LNCAP (cell line): ENCODE measurements at regions not wholly inside any gene's neighbourhood (a gene's known extent, or its start where the extent isn't known, plus 50 kb on each side); places are given as distances from the start of the nearest gene placed in this dataset.

Source experiments
- TF ChIP-seq, protein P1 (sequence below): fragments of 450-650 bp; IDR thresholded peaks from 2 replicates; pipeline ENCODE4 v1.5.1; 2017; ENCODE audit warnings: mild to moderate bottlenecking

DNA sequence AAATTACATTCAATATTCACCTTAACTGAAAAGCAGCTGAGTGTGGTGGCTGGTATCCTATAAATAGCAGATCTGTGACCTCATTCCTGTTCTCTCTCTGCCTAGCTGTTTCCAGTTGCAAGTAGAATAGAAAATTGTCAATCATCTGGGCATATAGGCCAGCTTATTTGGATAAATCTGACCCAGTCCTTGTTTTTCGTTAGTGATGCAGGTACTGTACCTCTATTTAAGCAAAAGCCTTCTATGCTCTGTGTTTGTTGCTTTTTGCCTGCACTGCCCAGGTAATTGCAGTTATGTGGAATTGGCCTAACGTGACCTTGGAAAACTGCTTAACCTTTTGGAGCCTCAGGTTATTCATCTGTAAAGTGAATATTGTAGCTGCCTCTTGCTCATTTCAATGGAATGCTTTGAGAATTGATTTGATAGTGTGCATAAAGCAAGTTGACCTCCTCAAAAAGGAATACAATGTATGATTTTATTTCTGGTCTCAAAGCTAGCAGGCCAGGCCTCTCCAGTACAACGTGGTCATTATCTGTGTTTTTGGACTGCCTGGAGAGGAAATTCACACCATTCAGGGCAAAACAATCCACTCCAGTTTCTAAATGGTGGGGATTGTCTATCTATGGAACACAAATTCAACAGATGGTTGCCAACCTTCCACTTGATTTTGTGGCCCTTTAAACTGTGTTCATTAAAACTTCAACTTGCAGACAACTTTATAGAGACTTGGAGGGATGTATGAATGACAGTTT, 508.7 kb upstream of the CITED2 start:
- TF ChIP-seq, protein P1, sequence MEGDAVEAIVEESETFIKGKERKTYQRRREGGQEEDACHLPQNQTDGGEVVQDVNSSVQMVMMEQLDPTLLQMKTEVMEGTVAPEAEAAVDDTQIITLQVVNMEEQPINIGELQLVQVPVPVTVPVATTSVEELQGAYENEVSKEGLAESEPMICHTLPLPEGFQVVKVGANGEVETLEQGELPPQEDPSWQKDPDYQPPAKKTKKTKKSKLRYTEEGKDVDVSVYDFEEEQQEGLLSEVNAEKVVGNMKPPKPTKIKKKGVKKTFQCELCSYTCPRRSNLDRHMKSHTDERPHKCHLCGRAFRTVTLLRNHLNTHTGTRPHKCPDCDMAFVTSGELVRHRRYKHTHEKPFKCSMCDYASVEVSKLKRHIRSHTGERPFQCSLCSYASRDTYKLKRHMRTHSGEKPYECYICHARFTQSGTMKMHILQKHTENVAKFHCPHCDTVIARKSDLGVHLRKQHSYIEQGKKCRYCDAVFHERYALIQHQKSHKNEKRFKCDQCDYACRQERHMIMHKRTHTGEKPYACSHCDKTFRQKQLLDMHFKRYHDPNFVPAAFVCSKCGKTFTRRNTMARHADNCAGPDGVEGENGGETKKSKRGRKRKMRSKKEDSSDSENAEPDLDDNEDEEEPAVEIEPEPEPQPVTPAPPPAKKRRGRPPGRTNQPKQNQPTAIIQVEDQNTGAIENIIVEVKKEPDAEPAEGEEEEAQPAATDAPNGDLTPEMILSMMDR = no peak

DNA sequence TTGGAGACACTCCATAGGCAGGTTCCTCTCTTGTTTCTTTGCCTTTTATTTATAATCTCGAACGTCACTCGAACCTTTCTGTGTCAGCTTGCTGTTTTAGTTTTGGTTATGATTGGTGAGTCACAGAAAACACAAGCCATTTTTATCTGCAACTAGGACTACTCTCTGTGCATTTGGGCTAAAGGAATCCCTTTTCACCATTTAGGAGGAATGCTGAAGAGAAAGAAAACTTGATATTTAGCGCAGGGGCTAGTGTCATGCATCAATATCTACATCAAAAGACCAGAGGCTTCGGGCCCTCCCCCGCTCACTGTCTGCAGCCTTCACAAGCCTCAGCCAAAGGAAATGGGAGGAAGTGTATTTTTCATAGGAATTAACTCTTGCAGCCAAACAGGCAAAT, 507.8 kb upstream of the CITED2 start:
- TF ChIP-seq, protein P1 = no peak

DNA sequence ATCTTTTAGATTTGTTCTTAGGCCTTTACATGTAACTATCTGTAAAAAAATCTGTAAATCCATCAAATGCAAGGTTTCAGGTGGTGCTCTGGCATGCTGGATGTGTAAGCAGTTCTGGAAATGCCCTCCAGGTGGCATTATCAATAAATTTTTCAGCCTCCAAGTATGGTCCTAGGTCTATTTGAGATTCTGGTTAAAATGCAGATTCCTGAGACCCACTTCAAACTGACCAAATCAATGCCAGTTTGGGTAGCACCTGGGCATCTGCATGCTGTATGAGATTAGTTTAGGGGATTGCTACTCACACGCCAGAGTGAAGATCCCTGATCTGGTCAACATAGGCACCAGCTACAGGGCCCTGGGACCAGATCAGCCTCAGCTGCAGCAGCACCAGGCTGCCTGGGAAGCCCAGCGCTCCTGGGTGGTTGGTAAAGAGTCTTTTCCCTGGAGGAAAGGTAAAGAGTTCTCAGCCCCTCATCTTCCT, 507.3 kb upstream of the CITED2 start:
- TF ChIP-seq, protein P1 = peak; percentile 69

DNA sequence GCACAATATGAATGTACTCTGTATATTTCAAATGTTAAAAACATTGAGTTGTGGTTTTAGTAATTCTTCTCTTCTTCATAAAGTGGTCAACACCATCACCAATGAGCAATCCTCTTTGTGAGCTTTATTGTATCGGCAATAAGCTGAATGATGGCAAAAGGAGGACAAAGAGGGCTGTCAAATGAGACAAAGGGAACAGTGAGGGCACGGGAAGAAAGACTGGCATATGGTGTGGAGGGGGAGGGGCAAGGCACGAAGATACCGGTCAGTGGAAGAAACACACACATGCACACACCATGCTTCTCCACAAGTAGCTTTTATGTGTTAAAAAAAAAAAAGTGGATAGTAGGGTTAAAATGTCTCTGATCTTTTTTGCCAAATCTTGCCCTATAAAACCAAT, 506.8 kb upstream of the CITED2 start:
- TF ChIP-seq, protein P1 = no peak

DNA sequence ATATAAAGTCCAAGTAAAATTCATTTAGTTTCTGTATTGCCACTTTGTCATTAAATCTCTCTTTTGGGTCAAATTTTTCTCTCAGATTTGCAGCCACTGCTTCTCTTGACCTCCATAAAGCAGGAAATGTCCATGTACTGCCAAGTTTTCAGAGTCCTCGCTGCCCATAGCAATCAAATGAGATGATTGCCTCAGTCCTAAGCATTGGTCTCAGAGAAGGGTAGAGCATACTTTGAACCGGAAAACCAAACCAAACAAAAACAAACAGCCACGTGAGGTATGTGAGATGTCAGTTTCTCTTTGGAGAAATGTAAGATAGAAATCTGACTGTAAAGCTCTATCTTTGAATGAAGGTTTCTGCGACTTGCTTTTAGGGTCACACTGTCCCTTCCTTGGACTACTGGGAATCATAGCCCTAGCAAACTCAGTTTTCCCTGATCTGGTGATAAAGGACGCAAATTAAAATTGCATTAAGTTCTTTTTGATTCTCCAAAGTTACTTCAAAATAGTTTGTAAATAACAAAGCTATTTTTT, 505.4 kb upstream of the CITED2 start:
- TF ChIP-seq, protein P1 = no peak

DNA sequence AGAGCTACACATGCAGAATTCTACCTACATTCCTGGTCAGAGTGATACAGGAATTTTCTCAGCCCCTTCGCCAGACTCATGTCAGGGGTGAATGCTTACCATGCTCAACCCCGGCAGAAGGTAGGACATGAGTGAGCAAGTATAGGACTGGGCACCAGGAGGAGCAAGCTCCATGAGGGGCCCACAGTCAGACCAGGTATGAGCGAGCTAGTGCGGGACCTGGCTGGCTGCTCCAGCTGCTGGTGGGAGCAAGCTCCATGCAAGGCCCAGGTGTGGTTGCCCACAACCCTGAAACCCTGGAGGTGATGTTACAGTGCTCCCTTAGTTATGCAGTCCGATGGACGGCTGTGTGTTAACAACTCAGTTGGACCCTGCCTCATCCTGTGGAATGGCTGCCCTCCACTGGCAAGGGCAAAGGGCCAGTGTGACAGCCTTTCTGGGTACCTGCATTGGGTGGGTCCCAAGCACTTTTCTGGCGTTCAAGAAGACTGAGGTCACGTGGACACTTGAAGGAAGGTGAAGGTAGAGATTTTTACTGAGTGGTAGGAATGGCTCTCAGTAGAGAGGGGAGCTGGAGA, 503.5 kb upstream of the CITED2 start:
- TF ChIP-seq, protein P1 = no peak

DNA sequence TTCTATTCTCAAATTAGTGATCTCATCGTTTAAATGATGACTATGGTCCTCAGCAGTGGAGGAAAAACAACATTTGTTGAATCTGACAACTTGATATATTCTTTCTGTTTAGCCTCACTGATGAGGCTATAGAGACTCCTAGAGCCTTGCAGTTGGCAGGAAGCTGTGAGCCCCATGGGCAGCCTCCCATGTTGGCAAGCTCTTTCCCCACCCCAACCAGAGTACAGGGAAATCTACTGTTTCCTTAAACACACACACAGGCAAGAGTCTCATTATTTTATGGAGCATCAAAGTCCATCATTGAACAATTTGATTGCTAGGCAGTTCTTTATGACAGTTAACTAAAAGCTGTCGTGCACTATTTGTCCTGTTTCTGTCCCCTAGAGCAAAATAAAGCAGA, 498.2 kb upstream of the CITED2 start:
- TF ChIP-seq, protein P1 = no peak
